Upper lobe of left lung (tissue), 6 donors: ENCODE measurements at regions not wholly inside any gene's neighbourhood (a gene's known extent, or its start where the extent isn't known, plus 50 kb on each side); places are given as distances from the start of the nearest gene placed in this dataset.

Source experiments
- ATAC-seq, 2 donors: fragments of 200-7000 bp; cut with Tn5 transposase; one replicate each; pipeline ENCODE4 v1.9.1; 2022; ENCODE audit warnings: mild to moderate bottlenecking in 2 of 2, moderate library complexity in 2 of 2; ENCODE audit not compliant: low FRiP score in 2 of 2
- DNase-seq, 2 donors: peaks; one replicate each; pipeline ENCODE4 v3.0.0-alpha.2; 2019 to 2020
- H3K27ac ChIP-seq, 4 donors: fragments of 200-600 bp; sonication (generic); one replicate each; pipeline ENCODE4 v1.5.1; 2016 to 2019
- H3K27me3 ChIP-seq, 4 donors: fragments of 200-600 bp; sonication (generic); one replicate each; pipeline ENCODE4 v1.5.1; 2017 to 2019
- H3K36me3 ChIP-seq, 4 donors: fragments of 200-600 bp; sonication (generic); one replicate each; pipeline ENCODE4 v1.5.1; 2016 to 2019
- H3K4me1 ChIP-seq, 4 donors: fragments of 200-600 bp; sonication (generic); one replicate each; pipeline ENCODE4 v1.5.1; 2018 to 2019
- H3K4me3 ChIP-seq, 4 donors: fragments of 200-600 bp; sonication (generic); one replicate each; pipeline ENCODE4 v1.5.1; 2017 to 2019; ENCODE audit warnings: mild to moderate bottlenecking in 2 of 4, moderate library complexity in 1 of 4
- H3K9me3 ChIP-seq, 4 donors: fragments of 200-600 bp; sonication (generic); one replicate each; pipeline ENCODE4 v1.5.1; 2018 to 2019
- EP300 ChIP-seq, 4 donors: sonication (generic); formaldehyde crosslinking; IDR thresholded peaks; one replicate each; pipeline ENCODE4 v1.5.1; 2017; ENCODE audit warnings: antibody characterized with exemption in 4 of 4, control low read depth in 2 of 4
- POLR2A ChIP-seq, 4 donors: fragments of 450-650 bp; IDR thresholded peaks; one replicate each; pipeline ENCODE4 v1.5.1; 2016 to 2017; ENCODE audit warnings: antibody characterized with exemption in 4 of 4, mild to moderate bottlenecking in 2 of 4
- POLR2AphosphoS5 ChIP-seq, 2 donors: sonication (generic); formaldehyde crosslinking; IDR thresholded peaks; one replicate each; pipeline ENCODE4 v1.5.1; 2017; ENCODE audit warnings: antibody characterized with exemption in 2 of 2
- WGBS, 2 donors: methylation state at CpG; one replicate each; pipeline ENCODE4 v1.1.5; 2017 to 2018; 5-methylcytosine and 5-hydroxymethylcytosine counted together
- TF ChIP-seq, protein P1 (sequence below), 6 experiments: fragments of 450-650 bp in 4 of 6; fragments of 200-600 bp in 2 of 6; sonication (generic) in 2 of 6; IDR thresholded peaks; one replicate each; pipeline ENCODE4 v1.5.1; 2016 to 2019; ENCODE audit warnings: antibody characterized with exemption in 6 of 6
- donor health status: DM: no; HTN: no; CAD: no; lungs with moderate emphysema.
- donor health status: DM: no; HTN: yes; CAD: no; lungs with severe emphysema.

DNA sequence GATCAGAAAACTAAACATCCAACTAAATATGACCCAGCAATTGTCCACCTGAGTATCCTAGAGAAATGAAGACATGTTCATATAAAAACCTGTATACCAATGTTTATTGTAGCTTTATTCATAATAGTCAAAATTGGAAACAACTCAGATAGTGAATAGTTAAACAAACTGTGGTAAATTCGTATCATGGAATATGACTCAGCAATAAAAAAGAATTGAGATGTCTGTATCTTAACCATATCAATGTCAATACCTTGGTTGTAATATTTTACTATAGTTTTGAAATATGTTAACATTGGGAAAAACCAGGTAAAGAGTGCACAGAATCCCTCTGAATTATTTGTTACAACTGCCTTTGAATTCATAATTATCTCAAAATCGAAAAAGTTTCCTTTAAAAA, 159.3 kb upstream of the GAP43 start:
- no peaks in the 10 kb centered on the region for H3K27me3 ChIP-seq
- 74 to 76% methylated on average over 2 of the region's 2 CpGs for WGBS, 2 donors
- DNase-seq (no peak), ATAC-seq (no peak)
- no peak overlapping the region for H3K27ac ChIP-seq
- H3K4me3 ChIP-seq: no peak overlapping the region
- H3K36me3 ChIP-seq: no peaks in the 10 kb centered on the region
- no peaks in the 10 kb centered on the region for H3K4me1 ChIP-seq
- no peaks in the 10 kb centered on the region for H3K9me3 ChIP-seq
- TF ChIP-seq, protein P1, sequence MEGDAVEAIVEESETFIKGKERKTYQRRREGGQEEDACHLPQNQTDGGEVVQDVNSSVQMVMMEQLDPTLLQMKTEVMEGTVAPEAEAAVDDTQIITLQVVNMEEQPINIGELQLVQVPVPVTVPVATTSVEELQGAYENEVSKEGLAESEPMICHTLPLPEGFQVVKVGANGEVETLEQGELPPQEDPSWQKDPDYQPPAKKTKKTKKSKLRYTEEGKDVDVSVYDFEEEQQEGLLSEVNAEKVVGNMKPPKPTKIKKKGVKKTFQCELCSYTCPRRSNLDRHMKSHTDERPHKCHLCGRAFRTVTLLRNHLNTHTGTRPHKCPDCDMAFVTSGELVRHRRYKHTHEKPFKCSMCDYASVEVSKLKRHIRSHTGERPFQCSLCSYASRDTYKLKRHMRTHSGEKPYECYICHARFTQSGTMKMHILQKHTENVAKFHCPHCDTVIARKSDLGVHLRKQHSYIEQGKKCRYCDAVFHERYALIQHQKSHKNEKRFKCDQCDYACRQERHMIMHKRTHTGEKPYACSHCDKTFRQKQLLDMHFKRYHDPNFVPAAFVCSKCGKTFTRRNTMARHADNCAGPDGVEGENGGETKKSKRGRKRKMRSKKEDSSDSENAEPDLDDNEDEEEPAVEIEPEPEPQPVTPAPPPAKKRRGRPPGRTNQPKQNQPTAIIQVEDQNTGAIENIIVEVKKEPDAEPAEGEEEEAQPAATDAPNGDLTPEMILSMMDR (IDR thresholded peaks at IDR 0.05): no peak
- no peak for TF ChIP-seq POLR2AphosphoS5 (IDR thresholded peaks at IDR 0.05)
- no peak for TF ChIP-seq POLR2A (IDR thresholded peaks at IDR 0.05)
- no peak for TF ChIP-seq EP300 (IDR thresholded peaks at IDR 0.05)

DNA sequence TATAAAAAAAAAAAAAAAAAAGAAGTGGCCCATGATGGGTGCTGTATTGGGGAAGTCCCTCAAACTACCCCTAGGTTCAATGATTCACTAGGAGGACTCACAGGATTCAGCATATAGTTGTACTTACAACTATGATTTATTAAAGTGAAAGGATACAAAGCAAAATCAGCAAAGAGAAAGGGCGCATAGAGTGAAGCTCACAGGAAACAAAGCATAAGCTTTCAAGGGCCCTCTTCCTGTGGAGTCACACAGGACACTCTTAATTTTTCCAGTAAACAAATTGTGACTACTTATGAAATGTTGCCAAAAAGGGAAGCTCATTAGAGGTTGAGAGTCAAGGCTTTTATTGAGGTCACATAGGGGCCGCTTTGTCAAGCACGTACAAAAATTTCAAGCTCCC, 153.7 kb upstream of the GAP43 start:
- no peaks in the 10 kb centered on the region for H3K9me3 ChIP-seq
- TF ChIP-seq POLR2AphosphoS5 (IDR thresholded peaks at IDR 0.05): no peak
- TF ChIP-seq POLR2A (IDR thresholded peaks at IDR 0.05): no peak
- TF ChIP-seq, protein P1 (IDR thresholded peaks at IDR 0.05): no peak
- no peak for TF ChIP-seq EP300 (IDR thresholded peaks at IDR 0.05)
- H3K36me3 ChIP-seq: no peaks in the 10 kb centered on the region
- no peak for DNase-seq
- no peak overlapping the region for H3K27ac ChIP-seq
- no peak for ATAC-seq
- H3K27me3 ChIP-seq: no peaks in the 10 kb centered on the region
- 14 to 17% methylated on average over 3 of the region's 3 CpGs for whole genome bisulfite sequencing, 2 donors
- H3K4me1 ChIP-seq: peaks cover 0 to 5% (median 2%) of the 10 kb centered on the region in 4 donors
- no peak overlapping the region for H3K4me3 ChIP-seq

DNA sequence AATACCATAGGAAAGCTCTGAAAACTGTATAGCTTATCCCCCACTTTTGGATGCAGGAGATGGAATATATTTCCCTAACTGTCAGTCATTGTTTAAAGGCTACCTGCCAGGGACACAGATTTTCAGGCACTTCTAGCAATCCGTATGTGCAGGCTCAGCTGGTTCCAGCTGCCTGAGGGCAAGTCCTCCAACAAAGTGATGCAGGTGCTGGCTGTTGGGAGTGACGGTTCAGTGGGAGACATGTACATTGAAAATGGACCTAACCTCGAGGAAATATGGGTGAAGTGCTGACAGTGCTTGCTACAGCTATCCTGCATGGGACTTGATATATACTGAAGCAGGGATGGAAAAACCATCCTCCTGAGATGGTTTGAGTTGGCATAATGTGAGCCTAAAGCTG, 153.1 kb upstream of the GAP43 start:
- no peaks in the 10 kb centered on the region for H3K9me3 ChIP-seq
- DNase-seq (no peak), ATAC-seq (no peak)
- TF ChIP-seq POLR2A (IDR thresholded peaks at IDR 0.05) (no peak), EP300 (IDR thresholded peaks at IDR 0.05) (no peak), POLR2AphosphoS5 (IDR thresholded peaks at IDR 0.05) (no peak)
- H3K27me3 ChIP-seq: no peaks in the 10 kb centered on the region
- no peak overlapping the region for H3K27ac ChIP-seq
- H3K4me1 ChIP-seq: peaks cover 0 to 5% (median 2%) of the 10 kb centered on the region in 4 donors
- no peaks in the 10 kb centered on the region for H3K36me3 ChIP-seq
- no peak overlapping the region for H3K4me3 ChIP-seq
- 67% methylated on average over 3 of the region's 3 CpGs for WGBS, 2 donors

DNA sequence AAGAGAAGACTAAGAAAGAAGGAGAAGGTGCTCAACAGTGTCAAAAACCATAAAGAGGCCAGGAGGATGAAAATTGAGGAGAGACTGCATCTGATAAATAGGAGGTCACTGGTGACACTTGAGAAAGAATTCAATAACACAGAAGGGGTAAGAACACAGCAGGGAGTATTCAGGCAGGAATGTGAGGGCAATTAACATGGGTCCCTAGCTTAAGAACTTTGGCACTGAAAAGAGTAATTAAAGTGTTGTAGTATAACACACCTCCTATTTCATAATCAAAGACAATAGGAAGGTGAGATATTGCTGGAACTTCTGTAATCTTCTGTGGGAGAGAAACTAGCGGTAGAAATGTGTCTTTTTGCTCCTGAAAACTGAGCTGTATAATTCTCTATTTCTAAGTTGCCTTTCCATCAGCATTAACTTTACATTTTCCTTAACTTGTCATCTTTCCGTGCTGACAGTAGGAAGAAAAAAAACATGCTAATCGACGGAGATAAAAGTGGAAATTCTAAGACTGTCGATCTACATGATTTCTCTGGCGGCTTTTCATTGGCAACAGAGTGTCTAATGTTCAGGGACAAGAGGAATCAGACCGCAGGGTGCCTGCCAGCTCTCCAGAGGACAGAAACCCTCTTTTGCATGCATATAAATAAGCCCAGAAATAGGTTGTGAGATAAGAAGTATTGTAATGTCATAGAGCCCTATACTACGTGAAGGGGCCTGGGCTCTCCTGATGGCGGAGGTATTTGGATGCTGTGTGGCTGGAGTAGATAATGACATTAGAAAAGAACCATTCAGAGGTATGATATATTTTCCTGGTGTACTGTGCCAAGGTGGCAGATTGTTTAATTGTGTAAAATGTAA, 147.9 kb upstream of the GAP43 start:
- peaks cover 0 to under 1% (median 0%) of the 10 kb centered on the region in 4 donors for H3K4me1 ChIP-seq
- WGBS, 2 donors: 85 to 87% methylated on average over 9 of the region's 9 CpGs
- no peaks in the 10 kb centered on the region for H3K27me3 ChIP-seq
- ATAC-seq: no peak
- no peak overlapping the region for H3K4me3 ChIP-seq
- no peak overlapping the region for H3K27ac ChIP-seq
- TF ChIP-seq POLR2A (IDR thresholded peaks at IDR 0.05): no peak
- TF ChIP-seq, protein P1 (IDR thresholded peaks at IDR 0.05): no peak
- TF ChIP-seq POLR2AphosphoS5 (IDR thresholded peaks at IDR 0.05): no peak
- no peak for TF ChIP-seq EP300 (IDR thresholded peaks at IDR 0.05)
- H3K36me3 ChIP-seq: no peaks in the 10 kb centered on the region
- no peaks in the 10 kb centered on the region for H3K9me3 ChIP-seq
- no peak for DNase-seq

DNA sequence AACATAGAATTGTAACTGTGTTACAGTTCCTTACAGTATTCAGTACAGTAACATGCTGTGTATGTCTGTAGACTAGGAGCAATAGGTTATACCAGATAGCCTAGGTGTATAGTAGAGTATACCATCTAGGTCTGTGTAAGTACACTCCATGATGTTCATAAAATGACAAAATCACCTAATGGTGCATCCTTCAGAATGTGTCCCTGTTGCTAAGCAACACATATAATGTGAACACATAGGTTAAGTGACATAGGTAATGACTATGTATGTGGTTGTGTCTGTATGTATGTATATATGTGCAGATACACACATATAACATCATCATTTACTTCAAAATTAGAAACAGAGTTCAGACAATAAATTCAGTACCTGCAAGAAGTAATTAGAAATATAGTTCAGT, 146.8 kb upstream of the GAP43 start:
- H3K27ac ChIP-seq: no peak overlapping the region
- no peaks in the 10 kb centered on the region for H3K27me3 ChIP-seq
- no peaks in the 10 kb centered on the region for H3K4me1 ChIP-seq
- DNase-seq (no peak), ATAC-seq (no peak)
- TF ChIP-seq, protein P1 (IDR thresholded peaks at IDR 0.05): no peak
- TF ChIP-seq EP300 (IDR thresholded peaks at IDR 0.05) (no peak), POLR2A (IDR thresholded peaks at IDR 0.05) (no peak), POLR2AphosphoS5 (IDR thresholded peaks at IDR 0.05) (no peak)
- H3K9me3 ChIP-seq: no peaks in the 10 kb centered on the region
- no peaks in the 10 kb centered on the region for H3K36me3 ChIP-seq
- no peak overlapping the region for H3K4me3 ChIP-seq
